ENCODE measurements at regions not wholly inside any gene's neighbourhood (a gene's known extent, or its start where the extent isn't known, plus 50 kb on each side); places are given as distances from the start of the nearest gene placed in this dataset.
A peak's percentile ranks its signal among the peaks of the same experiment; 100 is the strongest.
"Not testable (repeated sequence)": the region's sequence is repeated elsewhere in the genome, so short reads cannot be mapped to it uniquely, and the experiment has no call there.

DNA sequence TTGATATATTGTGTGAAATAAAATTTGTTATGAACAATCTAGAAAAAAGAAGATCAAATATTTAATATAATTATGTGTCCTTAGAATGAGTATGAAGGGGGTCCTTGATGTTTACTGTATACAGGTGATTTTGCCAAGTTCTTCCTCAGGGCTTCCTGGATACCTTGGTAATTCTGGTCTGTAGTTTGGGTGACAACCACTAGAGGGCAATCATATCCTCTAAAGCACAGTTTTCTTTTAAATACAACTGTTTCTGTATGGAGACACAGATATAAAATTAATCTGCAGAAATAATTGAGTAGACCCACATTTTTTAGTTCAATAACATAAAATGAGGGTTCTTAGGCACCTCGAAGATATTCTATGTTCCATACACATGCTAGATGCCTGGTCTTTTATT lies 157.7 kb downstream of the SPANXN1 start (continued):
- TF ChIP-seq ZFP1 (CRISPR knock-in tag; IDR thresholded peaks at IDR 0.05) (no peak), PRPF4 (IDR thresholded peaks at IDR 0.05; ENCODE audit: insufficient read depth, low read depth, low read length, poor library complexity, severe bottlenecking) (no peak), SMC3 (conservative IDR thresholded peaks at IDR 0.05; ENCODE audit: insufficient read depth, low read depth, low read length) (0 out of 2 replicates have a peak, but pooled peaks have one; percentile 3), RAD21 (CRISPR knock-in tag; conservative IDR thresholded peaks at IDR 0.05 in 1 of 2, IDR thresholded peaks at IDR 0.05 in 1 of 2) (peak in 1 of 2 experiments; percentile 40; a peak in 2 of 4 replicates)

DNA sequence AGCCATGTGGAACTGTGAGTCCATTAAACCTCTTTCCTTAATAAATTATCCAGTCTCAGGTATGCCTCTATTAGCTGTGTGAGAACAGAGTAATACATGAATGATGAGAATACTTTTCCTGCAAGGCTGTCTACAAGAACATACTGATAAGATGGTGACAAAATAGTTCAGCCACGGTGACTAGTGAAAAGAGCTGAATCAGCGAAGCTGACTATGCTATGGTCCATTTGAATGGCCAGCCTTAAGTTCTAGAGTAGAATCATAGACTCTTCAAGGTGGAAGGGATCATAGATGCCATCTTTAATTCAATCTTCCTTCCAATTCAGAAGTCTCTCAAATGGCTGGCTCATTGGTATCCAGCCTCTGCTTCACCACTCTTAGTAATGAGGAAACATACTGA lies 163.3 kb downstream of the SPANXN1 start:
- no peaks in the 10 kb centered on the region for H3K27me3 ChIP-seq (ENCODE audit: control insufficient read depth in 2 of 2, insufficient read depth in 2 of 2, low read length in 2 of 2)
- H3K9me1 ChIP-seq (ENCODE audit: control insufficient read depth, insufficient read depth, low read length) = no peaks in the 10 kb centered on the region
- H3K27ac ChIP-seq (ENCODE audit: extremely low read depth, low read depth, low read length) = no peak overlapping the region
- no peaks in the 10 kb centered on the region for H3K4me1 ChIP-seq (replicated peaks in 1 of 2; ENCODE audit: control insufficient read depth in 2 of 2, insufficient read depth in 2 of 2, low read length in 2 of 2)
- H3K36me3 ChIP-seq (ENCODE audit: control insufficient read depth, insufficient read depth, low read length) = no peaks in the 10 kb centered on the region
- intact Hi-C loops (cut with micrococcal nuclease) = no loop called here
- no peaks in the 10 kb centered on the region for H3K9me3 ChIP-seq (replicated peaks; ENCODE audit: control insufficient read depth, insufficient read depth, low read depth, low read length)
- H3K79me2 ChIP-seq (ENCODE audit: control insufficient read depth, insufficient read depth, low read length) = no peaks in the 10 kb centered on the region
- CTCF ChIA-PET (ENCODE audit: low intra/inter-chr PET ratio) = no interaction called here
- H3K4me3 ChIP-seq = no peak overlapping the region
- H4K20me1 ChIP-seq (replicated peaks; ENCODE audit: control insufficient read depth, insufficient read depth, low read length) = no peaks in the 10 kb centered on the region
- no peak for FAIRE-seq
- POLR2A ChIA-PET = no interaction called here
- H3K4me2 ChIP-seq (ENCODE audit: insufficient read depth, low read length) = no peak overlapping the region
- no peak for DNase-seq (ENCODE audit: extremely low read depth in 1 of 4, low spot score in 3 of 4)
- no peak overlapping the region for H3K9ac ChIP-seq (ENCODE audit: insufficient read depth in 1 of 2, low read depth in 2 of 2, low read length in 2 of 2)
- no peak for TF ChIP-seq KDM5B (IDR thresholded peaks at IDR 0.05; ENCODE audit: insufficient replicate concordance, low read depth, low read length)
- TF ChIP-seq MAFF (IDR thresholded peaks at IDR 0.05; ENCODE audit: low read length) = peak; percentile 7; the same call in 1 of the 2 replicates
- H2AFZ ChIP-seq (ENCODE audit: low read depth, low read length) = no peak overlapping the region
- in situ Hi-C loops (cut with MboI) = no loop called here
- no peak for ATAC-seq
- no TSS peak for BruUV-seq (replicated peaks)
- 6% methylated on average over 2 of the region's 2 CpGs for WGBS (ENCODE audit: insufficient coverage, low coverage, missing lambda C conversion rate)

GRCh38 chrX:145436211-145436610 lies 188.9 kb downstream of the SPANXN1 start:
- H3K9ac ChIP-seq (ENCODE audit: insufficient read depth in 1 of 2, low read depth in 2 of 2, low read length in 2 of 2); ATAC-seq; BruUV-seq (replicated peaks); H2AFZ ChIP-seq (ENCODE audit: low read depth, low read length); POLR2A ChIA-PET; H3K9me3 ChIP-seq (replicated peaks; ENCODE audit: control insufficient read depth, insufficient read depth, low read depth, low read length); H3K27ac ChIP-seq (ENCODE audit: extremely low read depth, low read depth, low read length); CTCF ChIA-PET (ENCODE audit: low intra/inter-chr PET ratio); H3K27me3 ChIP-seq (ENCODE audit: control insufficient read depth in 2 of 2, insufficient read depth in 2 of 2, low read length in 2 of 2); H3K36me3 ChIP-seq (ENCODE audit: control insufficient read depth, insufficient read depth, low read length); intact Hi-C loops (cut with micrococcal nuclease); H4K20me1 ChIP-seq (replicated peaks; ENCODE audit: control insufficient read depth, insufficient read depth, low read length); DNase-seq (ENCODE audit: extremely low read depth in 1 of 4, low spot score in 3 of 4); H3K79me2 ChIP-seq (ENCODE audit: control insufficient read depth, insufficient read depth, low read length); H3K9me1 ChIP-seq (ENCODE audit: control insufficient read depth, insufficient read depth, low read length); in situ Hi-C loops (cut with MboI); H3K4me3 ChIP-seq; H3K4me2 ChIP-seq (ENCODE audit: insufficient read depth, low read length); H3K4me1 ChIP-seq (replicated peaks in 1 of 2; ENCODE audit: control insufficient read depth in 2 of 2, insufficient read depth in 2 of 2, low read length in 2 of 2); FAIRE-seq: not testable (repeated sequence)
- 0% methylated on average over 6 of the region's 32 CpGs for WGBS (ENCODE audit: insufficient coverage, low coverage, missing lambda C conversion rate)
